HG03108 (cell line): ENCODE measurements at regions not wholly inside any gene's neighbourhood (a gene's known extent, or its start where the extent isn't known, plus 50 kb on each side); places are given as distances from the start of the nearest gene placed in this dataset.
"Not testable (repeated sequence)": the region's sequence is repeated elsewhere in the genome, so short reads cannot be mapped to it uniquely, and the experiment has no call there.

Experiments used
- ATAC-seq: cut with Tn5 transposase; IDR thresholded peaks from one replicate; pipeline ENCODE4 v1.9.1; 2021; ENCODE audit warnings: moderate library complexity; ENCODE audit not compliant: unreplicated experiment

- no peak for ATAC-seq
These were observed 950.2 kb downstream of the GATA3 start for GRCh38 chr10:9004736-9005135.

- no peak for ATAC-seq
These were observed 955.0 kb downstream of the GATA3 start for GRCh38 chr10:9009505-9009904.

DNA sequence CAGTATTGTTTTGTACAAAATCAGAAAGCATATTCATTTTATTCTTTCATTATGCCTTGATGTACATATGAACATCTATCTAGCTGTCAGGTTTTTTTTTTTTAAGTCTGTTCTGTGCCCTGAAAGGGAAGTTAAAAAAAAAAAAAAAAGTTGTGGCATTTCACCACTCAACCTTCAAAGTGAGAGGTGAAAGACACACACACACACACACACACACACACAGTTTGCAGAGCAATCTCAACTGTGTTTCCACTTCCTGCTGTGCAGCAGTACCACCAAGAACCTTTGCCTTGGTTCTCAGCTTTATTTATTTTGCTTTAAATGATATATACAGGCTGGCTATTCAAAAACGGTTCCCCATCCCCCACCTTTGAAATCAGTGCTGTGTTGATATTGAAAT lies 955.6 kb downstream of the GATA3 start:
- ATAC-seq = no peak

- no peak for ATAC-seq
These were observed 956.6 kb downstream of the GATA3 start for GRCh38 chr10:9010931-9011670.

- no peak for ATAC-seq
These were observed 957.8 kb downstream of the GATA3 start for GRCh38 chr10:9012312-9012711.

GRCh38 chr10:9015005-9015404 lies 960.5 kb downstream of the GATA3 start:
- no peak for ATAC-seq

DNA sequence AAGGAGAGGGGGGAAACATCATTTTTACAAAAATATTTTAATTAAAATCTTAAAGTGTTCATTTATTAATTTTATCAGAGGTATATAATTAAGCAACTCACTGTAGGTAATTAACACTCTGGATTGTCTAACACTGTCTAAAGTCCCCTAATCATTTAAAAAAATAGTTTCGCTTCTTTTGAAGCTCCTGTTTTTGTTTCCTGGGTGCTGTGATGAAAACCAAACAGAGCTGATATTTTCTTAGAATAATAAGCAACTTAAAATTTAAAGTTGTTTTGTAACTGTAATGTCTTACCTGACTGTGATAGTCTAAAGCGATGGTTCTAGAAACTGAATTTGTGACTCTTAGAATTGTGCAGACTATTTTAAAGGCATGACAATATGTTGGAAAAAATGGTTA lies 961.0 kb downstream of the GATA3 start:
- no peak for ATAC-seq

DNA sequence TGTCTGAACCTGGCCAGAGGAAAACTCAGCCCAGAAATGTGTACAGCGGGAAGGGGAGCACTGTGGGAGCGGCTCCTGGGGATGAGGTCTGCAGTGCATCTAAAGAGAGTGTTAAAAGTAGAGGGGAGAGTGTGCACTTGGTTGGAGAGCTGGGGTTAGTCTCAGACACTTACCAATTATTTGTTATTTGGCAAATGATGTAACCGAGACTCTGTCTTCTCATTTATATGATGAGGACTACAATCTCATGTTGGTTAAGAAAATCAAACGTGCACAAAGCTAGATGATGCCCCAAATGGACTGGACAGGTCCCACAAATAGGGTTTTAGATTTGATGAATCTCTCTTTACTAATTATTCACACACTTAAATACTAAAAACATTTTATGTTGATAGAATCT lies 962.4 kb downstream of the GATA3 start:
- ATAC-seq = no peak

GRCh38 chr10:9018195-9019173 lies 964.0 kb downstream of the GATA3 start:
- ATAC-seq = no peak

GRCh38 chr10:9023206-9023605 lies 968.7 kb downstream of the GATA3 start:
- no peak for ATAC-seq

- ATAC-seq = no peak
These were observed 969.7 kb downstream of the GATA3 start for GRCh38 chr10:9024210-9024609.

DNA sequence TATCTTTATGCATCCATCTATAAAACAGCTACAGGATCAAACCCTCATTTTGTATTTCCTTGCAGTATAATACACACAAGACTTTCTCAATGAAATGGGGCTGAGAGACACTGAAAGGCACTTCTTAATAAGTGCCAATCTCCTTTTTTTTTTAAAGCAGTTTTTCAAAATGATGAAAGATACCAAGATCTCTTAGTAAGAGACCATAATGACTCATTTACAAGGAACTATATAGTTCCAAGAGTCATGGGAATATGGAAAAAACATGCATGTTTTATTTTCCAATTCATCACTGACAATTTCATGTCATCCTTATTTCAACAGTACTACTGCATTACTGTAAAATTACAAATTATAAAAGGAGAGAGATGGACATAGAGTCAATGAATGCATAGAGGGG lies 973.7 kb downstream of the GATA3 start:
- ATAC-seq = no peak

- no peak for ATAC-seq
These were observed 980.9 kb downstream of the GATA3 start for GRCh38 chr10:9035355-9035754.

DNA sequence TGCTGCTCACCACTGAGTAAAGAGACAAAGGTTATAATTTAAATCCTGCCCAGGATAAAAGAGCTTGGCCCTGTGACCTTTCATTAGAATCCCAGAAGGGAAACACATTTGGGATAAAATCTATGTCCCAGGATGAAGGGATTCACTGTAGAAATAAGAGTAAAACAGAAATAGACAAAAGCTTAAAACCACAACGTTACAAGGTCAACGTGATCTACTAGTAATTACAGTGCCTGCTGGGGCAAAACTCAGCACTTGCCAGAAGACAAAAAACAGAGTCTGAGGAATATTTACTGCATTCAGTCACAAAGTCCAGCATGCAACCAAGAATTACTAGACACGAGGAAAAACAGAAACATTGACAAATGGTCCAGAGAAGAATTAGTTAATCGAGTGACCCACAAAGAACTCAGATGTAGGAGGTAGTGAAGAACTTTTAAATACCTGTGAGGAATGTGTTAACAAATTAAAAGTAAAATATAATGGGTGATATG lies 982.3 kb downstream of the GATA3 start:
- no peak for ATAC-seq

- ATAC-seq = no peak
These were observed 983.7 kb downstream of the GATA3 start for GRCh38 chr10:9038146-9038714.

DNA sequence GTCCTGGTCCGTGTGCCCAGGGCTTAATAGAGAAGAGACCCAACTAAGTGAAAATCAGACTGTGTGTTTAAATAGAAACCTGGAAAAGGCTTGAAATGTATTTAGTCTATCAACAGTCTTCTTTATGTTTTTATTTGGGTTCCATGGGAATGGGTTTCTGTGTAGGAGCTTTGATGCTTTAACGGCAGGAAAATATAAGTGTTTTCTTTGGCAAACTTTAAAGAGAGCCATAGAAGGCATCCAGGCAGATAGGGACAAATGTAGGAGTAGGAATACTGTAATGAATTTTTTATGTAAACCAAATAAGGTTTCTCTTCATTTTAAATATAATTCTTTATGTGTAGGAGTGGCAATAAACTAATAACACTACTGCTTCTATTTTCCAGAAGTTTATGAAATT lies 989.0 kb downstream of the GATA3 start:
- ATAC-seq = no peak

- no peak for ATAC-seq
These were observed 990.8 kb downstream of the GATA3 start for GRCh38 chr10:9045311-9045710.

DNA sequence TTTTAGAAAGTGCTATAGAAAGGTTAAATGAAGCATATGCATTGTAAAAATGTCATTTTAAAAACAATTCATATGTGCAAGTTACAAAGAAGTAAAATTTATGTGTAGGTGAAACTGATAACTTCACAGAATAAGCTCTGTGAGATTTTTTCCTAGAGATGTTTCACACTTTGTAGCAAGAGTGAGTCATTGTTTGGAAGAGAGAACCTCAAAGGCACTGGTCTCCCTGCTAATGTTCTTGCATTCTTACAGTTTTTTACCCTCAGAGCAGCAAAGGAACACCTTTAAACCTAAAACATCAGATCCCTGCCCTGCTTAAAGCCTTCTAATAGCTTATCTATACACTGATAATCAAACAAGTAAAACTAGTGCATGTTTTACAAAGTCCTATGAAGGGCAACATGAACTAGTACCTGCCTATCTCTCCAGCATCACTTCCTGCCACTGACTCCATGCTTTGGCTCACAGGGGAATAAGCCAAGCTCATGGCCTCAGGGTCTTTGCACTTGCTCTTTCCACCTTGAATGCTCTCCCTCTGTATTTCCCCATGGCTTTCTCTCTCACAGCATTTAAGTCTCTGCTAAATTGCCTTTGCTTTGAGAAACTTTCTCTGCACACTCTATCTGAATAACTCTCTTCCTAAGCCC lies 997.0 kb downstream of the GATA3 start:
- no peak for ATAC-seq

DNA sequence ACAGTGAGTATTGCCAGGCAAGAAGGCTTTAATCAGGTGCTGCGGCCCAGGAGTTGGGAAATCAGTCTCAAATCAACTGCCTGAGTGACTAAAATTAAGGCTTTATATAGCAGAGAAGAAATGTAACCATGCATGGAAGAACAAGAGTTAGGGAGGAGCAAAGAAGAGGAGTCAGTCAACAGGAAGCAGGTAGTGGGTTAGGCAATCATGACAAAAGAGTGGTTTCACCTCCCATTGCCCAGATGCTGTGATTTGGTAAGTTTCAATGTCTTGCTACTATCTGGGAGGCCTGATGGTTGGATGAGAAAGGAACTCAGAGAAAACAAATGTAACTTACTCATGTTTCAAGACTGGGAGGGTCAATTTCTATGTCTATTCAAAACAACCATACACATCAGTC lies 998.3 kb downstream of the GATA3 start:
- no peak for ATAC-seq

DNA sequence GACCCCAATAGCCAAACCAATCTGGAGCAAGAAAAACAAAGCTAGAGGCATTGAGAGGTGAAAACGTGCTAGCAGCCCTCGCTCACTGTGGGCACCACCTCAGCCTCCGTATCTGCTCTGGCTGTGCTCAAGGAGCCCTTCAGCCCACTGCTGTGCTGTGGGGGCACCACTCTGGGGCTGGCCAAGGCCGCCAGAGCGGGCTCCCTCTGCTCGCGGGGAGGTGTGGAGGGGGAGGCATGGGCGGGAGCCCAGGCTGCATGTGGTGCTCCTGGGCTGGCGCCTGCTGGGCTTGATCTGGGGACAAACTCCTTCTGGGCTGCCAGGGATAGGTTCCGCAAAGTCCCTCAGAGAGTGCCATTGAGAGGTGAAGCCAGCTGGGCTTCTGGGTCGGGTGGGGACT lies 1002.0 kb downstream of the GATA3 start:
- no peak for ATAC-seq

- ATAC-seq = not testable (repeated sequence)
These were observed 1002.8 kb downstream of the GATA3 start for GRCh38 chr10:9057293-9057692.
